ENCODE measurements at regions not wholly inside any gene's neighbourhood (a gene's known extent, or its start where the extent isn't known, plus 50 kb on each side); places are given as distances from the start of the nearest gene placed in this dataset.
"Not testable (repeated sequence)": the region's sequence is repeated elsewhere in the genome, so short reads cannot be mapped to it uniquely, and the experiment has no call there.

GRCh38 chr4:10388146-10388545 is 69.1 kb downstream of the ZNF518B start:
- DNase-seq (ENCODE audit: low spot score); intact Hi-C loops (cut with DNase I): not testable (repeated sequence)

GRCh38 chr4:10385994-10386394 is 71.2 kb downstream of the ZNF518B start:
- no peak for DNase-seq (ENCODE audit: low spot score)
- intact Hi-C loops (cut with DNase I) = no loop called here

GRCh38 chr4:10384974-10385373 is 72.3 kb downstream of the ZNF518B start:
- no peak for DNase-seq (ENCODE audit: low spot score)
- intact Hi-C loops (cut with DNase I) = no loop called here

- no peak for DNase-seq (ENCODE audit: low spot score)
- intact Hi-C loops (cut with DNase I) = no loop called here
Observed at GRCh38 chr4:10383417-10383816, 73.8 kb downstream of the ZNF518B start.

GRCh38 chr4:10382171-10382570 is 75.1 kb downstream of the ZNF518B start:
- intact Hi-C loops (cut with DNase I); DNase-seq (ENCODE audit: low spot score): not testable (repeated sequence)

GRCh38 chr4:10381146-10381545 is 76.1 kb downstream of the ZNF518B start:
- DNase-seq (ENCODE audit: low spot score) = no peak
- intact Hi-C loops (cut with DNase I) = no loop called here

GRCh38 chr4:10380735-10381134 is 76.5 kb downstream of the ZNF518B start:
- DNase-seq (ENCODE audit: low spot score) = no peak
- intact Hi-C loops (cut with DNase I) = no loop called here

GRCh38 chr4:10371869-10372471 is 85.3 kb downstream of the ZNF518B start:
- intact Hi-C loops (cut with DNase I) = no loop called here
- DNase-seq (ENCODE audit: low spot score) = no peak

GRCh38 chr4:10371121-10371520 is 86.1 kb downstream of the ZNF518B start:
- intact Hi-C loops (cut with DNase I) = no loop called here

GRCh38 chr4:10369517-10369916 is 87.7 kb downstream of the ZNF518B start:
- no peak for DNase-seq (ENCODE audit: low spot score)
- intact Hi-C loops (cut with DNase I) = no loop called here

More at GRCh38 chr4:10371121-10371520, 86.1 kb downstream of the ZNF518B start:
- no peak for DNase-seq (ENCODE audit: low spot score)

GRCh38 chr4:10366628-10367027 is 90.6 kb downstream of the ZNF518B start:
- intact Hi-C loops (cut with DNase I) = no loop called here
- no peak for DNase-seq (ENCODE audit: low spot score)

GRCh38 chr4:10364194-10364593 is 93.0 kb downstream of the ZNF518B start:
- no peak for DNase-seq (ENCODE audit: low spot score)
- intact Hi-C loops (cut with DNase I) = no loop called here

- no peak for DNase-seq (ENCODE audit: low spot score)
- intact Hi-C loops (cut with DNase I) = no loop called here
Observed at GRCh38 chr4:10354746-10355145, 102.5 kb downstream of the ZNF518B start.

GRCh38 chr4:10354225-10354624 is 103.0 kb downstream of the ZNF518B start:
- no peak for DNase-seq (ENCODE audit: low spot score)
- intact Hi-C loops (cut with DNase I) = no loop called here

- intact Hi-C loops (cut with DNase I) = no loop called here
- no peak for DNase-seq (ENCODE audit: low spot score)
Observed at GRCh38 chr4:10353110-10353509, 104.1 kb downstream of the ZNF518B start.

- intact Hi-C loops (cut with DNase I) = loop anchor here in 1 of 2 donors (2.0 kb wide), 1 partner anchor 23 kb away; no protein-coding TSS in a partner anchor
- DNase-seq (ENCODE audit: low spot score) = no peak
Observed at GRCh38 chr4:10348241-10348640, 109.0 kb downstream of the ZNF518B start.

- no peak for DNase-seq (ENCODE audit: low spot score)
- intact Hi-C loops (cut with DNase I) = loop anchor here in 1 of 2 donors (2.0 kb wide), 1 partner anchor 23 kb away; no protein-coding TSS in a partner anchor
Observed at GRCh38 chr4:10347815-10348214, 109.4 kb downstream of the ZNF518B start.

- intact Hi-C loops (cut with DNase I) = no loop called here
- no peak for DNase-seq (ENCODE audit: low spot score)
Observed at GRCh38 chr4:10347281-10347795, 109.9 kb downstream of the ZNF518B start.

GRCh38 chr4:10346023-10346422 is 111.2 kb downstream of the ZNF518B start:
- DNase-seq (ENCODE audit: low spot score) = no peak
- intact Hi-C loops (cut with DNase I) = no loop called here

GRCh38 chr4:10345381-10345784 is 111.8 kb downstream of the ZNF518B start:
- intact Hi-C loops (cut with DNase I) = no loop called here
- no peak for DNase-seq (ENCODE audit: low spot score)

GRCh38 chr4:10344824-10345223 is 112.4 kb downstream of the ZNF518B start:
- no peak for DNase-seq (ENCODE audit: low spot score)
- intact Hi-C loops (cut with DNase I) = no loop called here
